Psoas muscle (tissue), 7 donors: ENCODE measurements at regions not wholly inside any gene's neighbourhood (a gene's known extent, or its start where the extent isn't known, plus 50 kb on each side); places are given as distances from the start of the nearest gene placed in this dataset.

Experiments
- ATAC-seq, 4 donors: fragments of 200-7000 bp; cut with Tn5 transposase; one replicate each; pipeline ENCODE4 v1.9.1; 2020; ENCODE audit warnings: moderate library complexity in 3 of 4, mild to moderate bottlenecking in 2 of 4
- DNase-seq, 2 donors: peaks; one replicate each; pipeline ENCODE4 v3.0.0-alpha.2; 2020
- H3K27ac ChIP-seq: fragments of 200-600 bp; one replicate; pipeline ENCODE4 v1.8.0; 2022
- H3K27me3 ChIP-seq, 3 donors: fragments of 200-600 bp in 1 of 3; one replicate each; pipeline versions ENCODE4 v1.6.1 to v1.8.0; 2013 to 2022; ENCODE audit warnings: low read length in 2 of 3, mild to moderate bottlenecking in 2 of 3, moderate library complexity in 1 of 3; ENCODE audit not compliant: insufficient read depth in 3 of 3
- H3K36me3 ChIP-seq, 2 donors: fragments of 200-600 bp in 1 of 2; one replicate each; pipeline versions ENCODE4 v1.6.1 to v1.8.0; 2013 to 2022; ENCODE audit warnings: low read depth in 1 of 2, mild to moderate bottlenecking in 1 of 2, moderate library complexity in 1 of 2; ENCODE audit not compliant: insufficient read depth in 1 of 2
- H3K4me1 ChIP-seq: fragments of 200-600 bp; one replicate; pipeline ENCODE4 v1.8.0; 2022
- H3K4me3 ChIP-seq: fragments of 200-600 bp; one replicate; pipeline ENCODE4 v1.8.0; 2022; ENCODE audit warnings: mild to moderate bottlenecking
- H3K9me3 ChIP-seq: fragments of 200-600 bp; one replicate; pipeline ENCODE4 v1.8.0; 2022
- WGBS, 3 donors: extraction: QIAGEN DNeasy Blood & Tissue Kit; methylation state at CpG; one replicate each; pipeline versions ENCODE4 v1.1.6 to v1.1.7; 2013; 5-methylcytosine and 5-hydroxymethylcytosine counted together
- intact Hi-C, 2 donors: fragments of 100-400 bp; cut with DNase I; formaldehyde crosslinking; loops; one replicate each; pipeline versions ENCODE4 v1.11.0 to v1.14.2; 2022
- TF ChIP-seq, protein P1 (sequence below): fragments of 200-600 bp; IDR thresholded peaks from one replicate; pipeline ENCODE4 v1.8.0; 2022; ENCODE audit warnings: antibody characterized with exemption
- donor health status: healthy with polysubstance abuse.
- donor health status: DM: no; HTN: no; CAD: no; lungs with moderate emphysema.
- donor health status: Bipolar disorder and iron deficiency.
- donor health status: healthy.
- donor health status: DM: yes; HTN: yes; CAD: no.
- donor health status: DM: no; HTN: no; CAD: no.
- donor health status: DM: yes; HTN: yes; CAD: no.

- intact Hi-C loops = loop anchor here in 1 of 2 donors (10.0 kb wide), 1 partner anchor 105 kb away; the partner anchor contains the start of gene LRIG1
- no peak for DNase-seq
- peak in 1 of 4 donors; percentile 53 for ATAC-seq
- H3K4me1 ChIP-seq = no peaks in the 10 kb centered on the region
- no peaks in the 10 kb centered on the region for H3K27me3 ChIP-seq
- TF ChIP-seq, protein P1, sequence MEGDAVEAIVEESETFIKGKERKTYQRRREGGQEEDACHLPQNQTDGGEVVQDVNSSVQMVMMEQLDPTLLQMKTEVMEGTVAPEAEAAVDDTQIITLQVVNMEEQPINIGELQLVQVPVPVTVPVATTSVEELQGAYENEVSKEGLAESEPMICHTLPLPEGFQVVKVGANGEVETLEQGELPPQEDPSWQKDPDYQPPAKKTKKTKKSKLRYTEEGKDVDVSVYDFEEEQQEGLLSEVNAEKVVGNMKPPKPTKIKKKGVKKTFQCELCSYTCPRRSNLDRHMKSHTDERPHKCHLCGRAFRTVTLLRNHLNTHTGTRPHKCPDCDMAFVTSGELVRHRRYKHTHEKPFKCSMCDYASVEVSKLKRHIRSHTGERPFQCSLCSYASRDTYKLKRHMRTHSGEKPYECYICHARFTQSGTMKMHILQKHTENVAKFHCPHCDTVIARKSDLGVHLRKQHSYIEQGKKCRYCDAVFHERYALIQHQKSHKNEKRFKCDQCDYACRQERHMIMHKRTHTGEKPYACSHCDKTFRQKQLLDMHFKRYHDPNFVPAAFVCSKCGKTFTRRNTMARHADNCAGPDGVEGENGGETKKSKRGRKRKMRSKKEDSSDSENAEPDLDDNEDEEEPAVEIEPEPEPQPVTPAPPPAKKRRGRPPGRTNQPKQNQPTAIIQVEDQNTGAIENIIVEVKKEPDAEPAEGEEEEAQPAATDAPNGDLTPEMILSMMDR = no peak
- H3K27ac ChIP-seq = no peak overlapping the region
- 50 to 53% (median 51%) methylated on average over 8 of the region's 8 CpGs for WGBS, 3 donors
- H3K9me3 ChIP-seq = no peaks in the 10 kb centered on the region
- H3K4me3 ChIP-seq = no peak overlapping the region
- H3K36me3 ChIP-seq = no peaks in the 10 kb centered on the region
Observed at GRCh38 chr3:66609660-66610561, 109.1 kb upstream of the LRIG1 start.

- ATAC-seq (no peak), DNase-seq (no peak)
- Histone ChIP-seq H3K9me3 (no peaks in the 10 kb centered on the region), H3K4me1 (no peaks in the 10 kb centered on the region), H3K36me3 (no peaks in the 10 kb centered on the region), H3K27ac (no peak overlapping the region), H3K27me3 (no peaks in the 10 kb centered on the region), H3K4me3 (no peak overlapping the region)
- intact Hi-C loops = loop anchor here in 1 of 2 donors (10.0 kb wide), 1 partner anchor 106 kb away; the partner anchor contains the start of gene LRIG1
- 83 to 94% (median 83%) methylated on average over 5 of the region's 5 CpGs for WGBS, 3 donors
- TF ChIP-seq, protein P1 = no peak
Observed at GRCh38 chr3:66610562-66610909, 109.7 kb upstream of the LRIG1 start.

DNA sequence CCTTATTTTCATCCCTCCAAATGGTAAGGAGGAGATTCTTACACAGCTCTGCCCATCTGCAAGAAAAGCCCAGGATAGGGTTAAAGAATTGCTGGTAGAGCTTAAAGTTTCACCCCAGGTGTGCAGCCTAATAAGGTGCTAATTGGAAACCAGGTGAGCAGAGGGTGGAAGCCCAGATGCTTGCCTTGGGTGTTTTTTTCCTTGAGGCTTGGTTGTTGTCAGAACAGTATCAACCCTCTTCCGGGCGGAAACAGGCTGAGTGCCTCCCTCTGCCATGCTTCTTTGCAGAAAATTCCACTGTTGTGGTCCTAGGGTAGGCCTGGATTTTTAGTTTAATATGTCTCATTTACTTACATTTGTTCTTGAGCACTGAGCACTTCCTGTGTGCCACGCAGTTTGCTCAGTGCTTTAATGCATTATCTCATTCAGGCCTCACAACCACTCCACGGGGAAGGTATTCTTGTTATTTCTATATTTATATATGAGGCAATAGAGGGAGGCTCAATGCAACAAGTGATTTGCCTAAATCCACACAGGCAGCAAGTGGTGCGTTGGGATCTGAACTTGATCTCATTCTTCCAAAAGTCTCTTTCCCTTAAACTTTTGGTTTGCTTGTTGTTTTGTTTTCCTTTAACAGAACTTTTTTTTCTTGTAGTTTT is 115.0 kb upstream of the LRIG1 start:
- no peaks in the 10 kb centered on the region for H3K4me1 ChIP-seq
- no peaks in the 10 kb centered on the region for H3K27me3 ChIP-seq
- 54 to 66% (median 62%) methylated on average over 5 of the region's 5 CpGs for WGBS, 3 donors
- TF ChIP-seq, protein P1 = no peak
- no peaks in the 10 kb centered on the region for H3K9me3 ChIP-seq
- no peak overlapping the region for H3K27ac ChIP-seq
- no peak overlapping the region for H3K4me3 ChIP-seq
- H3K36me3 ChIP-seq = no peaks in the 10 kb centered on the region
- DNase-seq = no peak
- intact Hi-C loops = loop anchor here in 1 of 2 donors (10.0 kb wide), 1 partner anchor 111 kb away; the partner anchor contains the start of gene LRIG1
- peak in 3 of 4 donors; percentile 38 to 80 (median 69) for ATAC-seq

GRCh38 chr3:66617351-66617750 is 116.5 kb upstream of the LRIG1 start:
- intact Hi-C loops = loop anchor here in 1 of 2 donors (10.0 kb wide), 1 partner anchor 113 kb away; the partner anchor contains the start of gene LRIG1
- Histone ChIP-seq H3K27ac (no peak overlapping the region), H3K36me3 (no peaks in the 10 kb centered on the region), H3K9me3 (no peaks in the 10 kb centered on the region), H3K4me1 (no peaks in the 10 kb centered on the region), H3K27me3 (no peaks in the 10 kb centered on the region), H3K4me3 (no peak overlapping the region)
- 55 to 70% (median 60%) methylated on average over 2 of the region's 2 CpGs for WGBS, 3 donors
- TF ChIP-seq, protein P1 = no peak
- ATAC-seq = no peak
- DNase-seq = no peak
